ENCODE measurements at regions not wholly inside any gene's neighbourhood (a gene's known extent, or its start where the extent isn't known, plus 50 kb on each side); places are given as distances from the start of the nearest gene placed in this dataset.
"Not testable (repeated sequence)": the region's sequence is repeated elsewhere in the genome, so short reads cannot be mapped to it uniquely, and the experiment has no call there.

DNA sequence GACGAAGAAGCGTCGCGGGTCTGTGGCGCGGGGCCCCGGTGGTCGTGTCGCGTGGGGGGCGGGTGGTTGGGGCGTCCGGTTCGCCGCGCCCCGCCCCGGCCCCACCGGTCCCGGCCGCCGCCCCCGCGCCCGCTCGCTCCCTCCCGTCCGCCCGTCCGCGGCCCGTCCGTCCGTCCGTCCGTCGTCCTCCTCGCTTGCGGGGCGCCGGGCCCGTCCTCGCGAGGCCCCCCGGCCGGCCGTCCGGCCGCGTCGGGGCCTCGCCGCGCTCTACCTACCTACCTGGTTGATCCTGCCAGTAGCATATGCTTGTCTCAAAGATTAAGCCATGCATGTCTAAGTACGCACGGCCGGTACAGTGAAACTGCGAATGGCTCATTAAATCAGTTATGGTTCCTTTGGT is 1533.5 kb upstream of the TPTE start:
- FAIRE-seq = not testable (repeated sequence)

DNA sequence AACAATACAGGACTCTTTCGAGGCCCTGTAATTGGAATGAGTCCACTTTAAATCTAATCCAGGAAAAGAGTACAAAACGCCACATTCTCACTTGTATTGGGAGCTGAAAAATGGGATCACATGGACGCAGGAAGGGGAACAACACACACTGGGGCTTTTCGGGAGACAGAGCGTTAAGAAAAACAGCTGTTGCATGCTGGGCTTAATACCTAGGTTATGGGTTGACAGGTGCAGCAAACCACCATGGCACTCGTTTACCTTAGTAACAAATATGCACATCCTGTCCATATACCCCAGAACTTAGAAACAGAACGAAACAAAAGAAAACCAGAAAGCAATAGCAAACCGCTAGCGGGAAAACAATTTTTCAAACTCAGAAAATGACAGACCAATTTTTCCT is 1532.7 kb upstream of the TPTE start:
- FAIRE-seq = no peak

DNA sequence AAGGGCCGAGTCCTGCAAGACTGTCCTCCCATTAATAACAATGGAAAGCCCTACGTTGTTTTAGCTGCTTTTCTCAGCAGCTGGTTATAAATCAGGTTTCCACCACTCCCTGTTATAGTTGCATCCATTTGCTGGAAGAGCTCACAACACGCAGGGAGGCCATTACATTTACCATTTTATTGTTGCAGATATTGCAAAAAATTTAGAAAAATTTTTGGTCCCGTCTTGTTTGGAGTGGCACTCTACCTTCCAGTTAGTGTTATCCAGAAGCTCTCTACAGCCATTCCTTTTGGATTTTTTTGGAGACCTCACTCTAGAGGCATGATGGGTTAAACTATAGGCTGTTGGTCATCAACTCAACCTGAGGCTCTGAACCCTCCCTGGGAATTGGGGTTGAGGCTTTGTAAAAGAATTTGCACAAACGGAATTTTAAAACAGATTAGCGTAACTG is 1532.1 kb upstream of the TPTE start:
- FAIRE-seq = no peak

DNA sequence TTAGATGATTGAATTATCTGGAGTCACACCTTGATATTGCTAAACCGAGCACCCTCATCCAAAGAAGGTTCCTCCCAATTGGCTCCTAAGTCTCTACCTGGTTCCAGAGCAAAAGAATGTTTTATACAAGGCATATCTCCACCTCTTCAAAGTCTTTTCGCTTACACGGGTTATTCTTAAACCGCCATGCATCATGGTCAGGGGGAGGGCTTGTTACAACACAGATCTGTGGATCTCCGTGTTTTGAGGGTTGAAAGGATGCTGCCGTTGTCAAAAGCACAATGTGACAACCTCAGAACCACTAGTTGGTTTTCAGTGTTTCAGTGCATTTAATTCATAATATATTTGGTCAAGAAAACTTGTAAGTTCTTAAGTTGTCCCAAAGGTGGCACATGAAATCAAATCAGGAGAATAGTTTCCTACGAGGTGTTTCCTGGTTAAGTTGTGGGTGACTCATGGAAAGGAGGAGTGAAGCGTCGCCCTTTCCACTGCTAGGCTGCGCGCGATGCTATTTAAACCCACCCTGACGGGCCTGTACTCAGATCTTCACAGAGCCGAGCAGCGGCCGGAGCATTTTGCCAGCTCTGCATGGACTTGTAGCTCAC is 1531.6 kb upstream of the TPTE start:
- no peak for FAIRE-seq

DNA sequence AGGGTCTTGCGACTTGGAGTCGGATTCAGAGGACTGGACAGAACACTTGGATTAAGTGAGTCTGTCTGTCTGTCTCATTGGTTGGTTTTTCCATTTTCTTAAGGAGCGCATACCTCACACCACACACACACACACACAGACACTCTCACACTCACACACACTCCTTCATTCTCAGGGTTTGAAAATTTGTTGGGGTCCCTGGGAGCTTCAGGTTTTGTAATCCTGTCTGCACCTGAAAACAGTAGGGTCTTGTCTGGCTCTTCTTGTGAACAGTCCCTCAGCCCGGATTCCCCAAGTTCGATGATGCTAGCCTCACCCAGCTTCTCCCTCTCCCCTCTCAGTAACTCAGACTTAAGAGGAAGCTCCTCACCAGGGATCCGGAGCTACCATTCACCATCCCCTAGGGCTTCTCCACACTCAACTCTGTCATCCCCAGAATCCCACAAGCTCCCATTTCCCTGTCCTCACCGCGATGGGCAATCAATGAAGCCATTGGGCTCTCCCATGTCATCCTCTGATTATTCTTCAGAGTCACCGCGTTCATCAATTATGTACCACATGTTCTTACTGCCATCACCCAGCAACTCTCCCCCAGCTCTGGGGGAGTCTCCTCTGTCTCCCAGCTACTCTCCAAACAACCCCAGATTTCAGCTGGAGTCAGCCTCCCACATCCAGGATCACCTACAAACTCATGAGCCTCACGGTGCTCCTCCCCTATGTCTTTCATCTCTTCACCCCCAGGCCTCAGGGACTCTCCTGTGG is 1530.9 kb upstream of the TPTE start:
- no peak for FAIRE-seq

DNA sequence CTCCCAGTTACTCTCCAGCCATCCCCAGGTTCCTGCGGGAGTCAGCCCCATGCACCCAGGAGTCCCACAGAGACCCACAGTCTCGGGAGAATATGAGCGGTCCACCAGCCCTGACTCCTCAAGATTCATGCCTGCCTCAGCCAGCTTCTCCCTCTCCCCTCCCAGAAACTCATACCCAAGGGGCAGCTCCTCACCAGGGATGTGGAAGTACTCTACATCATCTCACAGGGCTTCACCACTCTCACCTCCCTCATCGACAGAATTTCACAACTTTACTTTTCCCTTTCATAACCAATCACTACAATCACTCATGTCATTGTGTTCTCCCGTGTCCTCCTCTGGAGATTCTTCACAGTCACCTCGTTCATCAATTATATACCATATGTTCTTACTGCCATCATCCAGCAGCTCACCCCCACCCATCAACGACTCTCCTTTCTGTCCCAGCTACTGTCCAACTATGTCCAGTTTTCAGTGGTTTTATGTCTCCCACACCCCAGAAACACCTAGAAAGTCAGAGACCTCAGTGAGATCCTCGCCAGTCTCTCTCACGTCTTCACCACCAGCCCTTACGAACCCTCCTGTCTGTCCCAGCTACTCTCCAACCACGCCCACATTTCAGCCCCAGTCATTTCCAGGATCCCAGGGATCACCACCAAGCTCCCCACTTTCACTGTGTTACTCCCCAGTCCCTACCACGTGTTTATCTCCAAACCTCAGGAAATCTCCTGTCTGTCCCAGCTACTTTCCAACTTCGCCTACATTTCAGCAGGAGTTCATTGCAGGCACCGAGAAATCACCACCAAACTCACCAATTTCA is 1530.1 kb upstream of the TPTE start:
- no peak for FAIRE-seq

DNA sequence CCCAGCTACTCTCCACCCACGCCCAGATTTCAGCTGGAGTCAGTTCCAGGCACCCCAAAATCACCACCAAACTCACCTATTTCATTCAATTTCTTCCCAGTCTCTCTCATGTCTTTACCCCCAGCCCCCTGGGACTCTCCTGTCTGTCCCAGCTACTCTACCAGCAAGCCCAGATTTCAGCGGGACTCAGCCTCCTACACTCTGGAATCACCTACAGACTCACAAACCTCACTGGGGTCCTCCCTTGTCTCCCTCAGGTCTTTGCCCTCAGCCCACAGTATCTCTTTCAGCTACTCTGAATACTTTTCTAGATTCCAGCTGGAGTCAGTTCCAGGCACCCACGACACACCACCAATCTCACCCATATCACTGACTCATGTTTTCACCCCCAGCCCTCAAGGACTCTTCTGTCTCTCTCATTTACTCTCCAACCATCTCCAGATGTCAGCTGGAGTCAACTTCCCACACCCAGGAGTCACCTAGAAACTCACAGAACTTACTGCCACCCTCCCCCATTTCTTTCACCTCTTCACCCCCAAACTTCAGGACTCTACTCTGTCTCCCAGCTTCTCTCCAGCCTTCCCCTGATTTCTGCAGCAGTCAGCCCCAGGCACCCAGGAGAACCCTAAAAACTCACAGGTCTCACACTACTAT is 1529.3 kb upstream of the TPTE start:
- FAIRE-seq = no peak

DNA sequence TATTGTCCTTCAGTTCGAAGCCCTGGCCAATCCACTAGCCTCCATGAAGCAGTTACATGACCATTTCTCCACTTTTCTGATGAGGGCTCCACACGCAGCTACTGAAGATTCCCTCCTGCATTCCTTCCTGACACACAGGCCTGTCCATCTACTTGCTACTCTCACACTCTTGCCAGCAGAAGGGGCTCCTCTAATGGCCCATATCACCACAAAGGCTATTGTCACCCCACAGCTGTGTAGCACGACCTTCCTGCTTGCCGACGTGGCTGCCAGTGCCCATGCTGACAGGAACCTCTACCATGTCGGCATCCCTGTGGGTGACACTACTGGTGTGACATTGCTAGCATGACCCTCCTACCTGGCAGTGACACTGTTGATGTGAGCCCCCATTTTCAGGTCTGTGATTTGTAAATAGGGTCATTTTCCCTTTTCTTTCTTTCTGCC is 1528.6 kb upstream of the TPTE start:
- no peak for FAIRE-seq

DNA sequence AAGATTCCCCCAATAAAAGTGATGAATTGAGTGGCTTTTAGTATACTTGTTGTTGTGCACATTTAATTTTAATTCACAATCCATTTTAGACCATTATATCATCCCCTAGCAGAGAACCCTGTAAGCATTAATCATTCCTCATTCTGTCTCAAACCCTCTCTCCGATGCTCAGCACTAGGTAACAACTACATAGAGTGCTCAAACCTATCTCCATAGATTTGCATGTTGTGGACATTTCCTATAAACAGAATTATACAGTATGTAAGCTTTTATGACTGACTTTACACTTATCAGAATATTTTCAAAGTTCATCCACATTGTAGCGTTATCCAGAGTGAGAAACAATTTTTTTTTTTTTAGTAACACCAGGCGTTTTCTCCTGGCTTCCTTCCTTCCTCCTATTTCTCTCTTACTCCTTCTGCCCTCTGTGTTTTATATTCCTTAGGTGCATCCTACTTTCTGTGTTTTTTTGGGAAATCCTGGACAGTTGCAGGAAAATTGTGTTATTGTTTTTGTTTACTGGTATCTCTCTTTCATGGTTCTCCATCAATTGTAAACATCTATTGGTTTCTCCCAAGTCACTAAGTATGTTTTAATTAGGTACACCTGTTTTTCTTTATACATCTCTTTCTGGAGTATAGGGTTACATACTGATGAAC is 1528.0 kb upstream of the TPTE start:
- peak; percentile 53 for FAIRE-seq

DNA sequence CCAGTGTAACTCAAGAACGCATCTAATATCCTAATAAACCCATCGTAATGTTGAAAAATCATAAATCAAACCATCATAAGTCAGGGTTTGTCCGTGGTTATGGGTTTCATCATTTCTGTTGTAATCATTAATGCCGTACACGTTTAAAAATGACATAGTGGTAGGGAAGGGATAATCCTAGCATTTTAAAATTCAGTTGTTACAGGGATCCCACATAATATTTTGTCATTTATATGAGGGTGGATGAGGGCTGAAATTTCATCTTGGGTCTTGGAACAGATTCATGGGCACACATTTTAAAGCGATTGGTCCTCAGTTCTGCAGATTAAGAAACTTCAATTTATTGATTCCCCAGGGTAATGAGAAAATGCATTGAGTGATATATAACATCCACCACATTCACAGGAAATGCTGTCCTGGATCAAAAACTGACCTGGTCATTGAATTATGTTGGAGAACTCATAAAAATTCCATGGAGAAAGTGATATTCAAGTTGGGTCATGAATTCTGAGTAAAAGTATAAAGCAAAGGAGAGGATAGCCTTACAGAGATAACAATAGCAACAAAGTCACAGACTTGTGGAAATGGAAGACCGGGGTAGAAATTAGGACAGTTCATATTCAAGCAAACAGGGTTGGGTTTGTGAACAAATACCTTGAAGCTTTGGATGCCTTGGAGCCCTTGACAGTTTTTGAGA is 1527.3 kb upstream of the TPTE start:
- no peak for FAIRE-seq

DNA sequence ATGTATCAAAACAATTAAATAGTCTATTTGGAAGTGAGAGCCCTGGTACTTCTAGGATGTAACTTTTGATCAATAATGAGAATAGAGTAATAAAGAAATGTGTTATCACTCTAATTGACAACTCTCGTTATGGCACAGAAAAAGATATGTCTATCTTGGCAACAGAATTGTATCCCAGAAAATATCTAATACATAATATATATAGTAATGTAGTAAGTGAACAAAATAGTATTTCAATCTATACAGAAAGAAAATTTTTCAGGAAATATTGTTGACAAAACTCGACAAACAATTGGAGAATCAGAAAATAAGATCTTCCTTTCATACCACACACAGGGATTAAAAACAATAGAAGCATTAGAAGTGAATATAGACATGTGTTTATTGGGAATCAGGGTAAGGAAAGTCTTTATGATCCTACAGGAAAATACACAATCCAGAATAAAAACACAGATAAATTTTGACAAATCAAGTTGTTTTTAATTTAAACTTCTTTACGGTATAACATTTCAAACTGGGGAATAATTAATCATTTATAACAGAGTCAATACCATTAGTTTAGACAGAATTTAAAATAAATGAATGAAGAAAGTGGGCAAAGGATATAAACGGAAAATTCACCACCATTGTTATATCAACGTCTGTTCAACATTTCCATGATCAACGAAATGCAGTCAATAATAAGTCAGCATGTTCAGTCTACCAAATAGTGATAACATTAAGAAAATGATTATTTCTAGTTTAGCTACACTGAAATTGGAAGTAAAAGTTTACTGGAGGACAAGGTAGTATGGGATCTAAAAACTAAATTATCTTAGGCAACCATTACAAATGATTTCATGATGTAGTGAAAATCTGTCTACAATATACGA is 1526.5 kb upstream of the TPTE start:
- FAIRE-seq = peak; percentile 94

DNA sequence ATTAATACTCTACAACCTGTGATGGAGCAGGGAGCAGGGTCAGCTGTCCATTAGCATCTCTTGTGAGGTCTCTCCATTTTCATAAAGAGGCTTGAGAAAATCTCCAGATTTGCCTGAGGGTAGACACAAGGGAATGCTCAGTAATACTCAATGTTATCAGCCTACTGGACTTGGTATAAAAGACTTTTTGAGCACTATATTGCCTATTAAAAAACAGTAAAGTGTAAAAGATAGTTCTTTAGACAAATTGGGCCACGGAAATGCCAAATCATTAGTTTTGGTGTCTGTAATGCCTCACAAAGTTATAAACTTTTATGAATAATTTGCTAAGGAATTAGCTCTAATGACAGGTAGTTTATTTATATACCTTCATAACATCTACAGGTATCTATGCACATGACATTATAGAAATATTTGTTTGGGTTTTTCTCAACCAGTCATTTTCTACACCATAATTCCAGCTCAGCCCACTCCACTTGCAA is 1524.9 kb upstream of the TPTE start:
- not testable (repeated sequence) for FAIRE-seq

DNA sequence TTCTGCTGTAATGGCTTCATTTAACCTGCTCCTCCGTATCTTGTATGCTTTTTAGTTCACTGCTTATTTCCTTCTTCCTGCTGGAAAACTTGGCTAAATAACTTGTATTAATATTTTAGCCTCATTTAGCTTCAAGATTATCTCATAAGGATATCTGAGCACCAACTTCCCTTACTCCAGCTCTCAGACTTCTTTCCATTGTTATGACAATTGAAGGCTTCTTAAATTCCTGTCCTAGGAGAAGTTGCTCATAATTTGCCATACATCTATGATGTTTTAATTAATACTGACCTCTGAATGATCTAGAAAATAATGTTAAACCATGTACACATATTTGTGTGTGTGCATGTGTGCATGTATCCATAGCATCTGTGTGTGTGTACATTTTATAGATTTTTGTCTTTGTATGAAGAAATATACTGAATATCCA is 1524.4 kb upstream of the TPTE start:
- FAIRE-seq = no peak

DNA sequence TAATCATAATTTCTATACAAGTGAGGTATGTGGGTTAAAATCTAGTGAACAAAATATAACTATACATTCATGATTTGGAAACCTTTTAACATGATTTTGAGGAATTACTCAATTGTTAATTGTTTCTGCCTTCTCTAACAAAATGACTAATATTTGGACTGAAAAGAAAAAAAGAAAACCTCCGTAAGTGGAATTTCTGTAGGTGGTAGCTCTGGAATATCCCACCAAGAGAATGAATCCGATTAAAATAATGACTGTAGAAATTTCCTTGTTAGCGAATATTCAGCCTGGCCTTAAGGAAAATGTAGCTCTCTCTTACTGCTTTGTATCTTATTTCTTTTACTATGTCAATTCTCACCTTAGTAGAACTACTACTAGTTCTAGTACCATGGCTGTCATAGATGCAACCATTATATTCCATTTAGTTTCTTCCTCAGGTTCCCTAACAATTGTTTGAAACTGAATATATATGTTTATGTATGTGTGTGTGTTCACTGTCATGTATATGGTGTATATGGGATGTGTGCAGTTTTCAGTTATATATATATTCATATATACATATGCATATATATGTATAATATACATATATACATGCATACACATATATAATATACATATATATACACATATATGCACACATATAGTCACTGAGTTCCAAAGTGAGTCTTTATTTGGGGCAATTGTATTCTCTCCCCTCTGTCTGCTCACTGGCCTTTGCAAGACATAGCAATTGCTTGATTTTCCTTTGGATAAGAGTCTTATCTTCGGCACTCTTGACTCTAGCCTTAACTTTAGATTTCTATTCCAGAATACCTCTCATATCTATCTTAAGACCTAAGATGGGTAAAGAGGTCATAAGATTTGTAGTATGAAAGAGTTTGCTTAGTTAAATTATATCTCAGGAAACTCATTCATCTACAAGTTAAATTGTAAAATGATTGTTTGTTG is 1523.7 kb upstream of the TPTE start:
- peak; percentile 95 for FAIRE-seq

DNA sequence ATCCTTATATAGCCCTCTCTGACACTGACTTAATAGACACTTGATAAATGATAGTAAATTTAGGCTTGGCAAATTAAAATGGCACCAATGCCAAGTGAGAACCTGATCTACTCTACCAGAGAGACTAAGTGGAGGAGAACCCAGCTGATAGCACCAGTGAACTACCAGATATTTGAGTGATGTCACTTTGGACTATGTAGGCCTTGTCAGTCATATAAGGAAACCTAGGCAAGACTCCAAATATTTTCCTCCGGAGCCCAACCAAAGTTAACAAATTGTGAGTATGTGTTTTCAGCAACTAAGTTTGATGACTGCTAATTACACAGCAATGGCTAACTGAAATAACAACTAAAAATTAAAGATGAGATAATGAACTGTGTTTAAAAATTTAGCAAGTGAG is 1522.9 kb upstream of the TPTE start:
- not testable (repeated sequence) for FAIRE-seq

DNA sequence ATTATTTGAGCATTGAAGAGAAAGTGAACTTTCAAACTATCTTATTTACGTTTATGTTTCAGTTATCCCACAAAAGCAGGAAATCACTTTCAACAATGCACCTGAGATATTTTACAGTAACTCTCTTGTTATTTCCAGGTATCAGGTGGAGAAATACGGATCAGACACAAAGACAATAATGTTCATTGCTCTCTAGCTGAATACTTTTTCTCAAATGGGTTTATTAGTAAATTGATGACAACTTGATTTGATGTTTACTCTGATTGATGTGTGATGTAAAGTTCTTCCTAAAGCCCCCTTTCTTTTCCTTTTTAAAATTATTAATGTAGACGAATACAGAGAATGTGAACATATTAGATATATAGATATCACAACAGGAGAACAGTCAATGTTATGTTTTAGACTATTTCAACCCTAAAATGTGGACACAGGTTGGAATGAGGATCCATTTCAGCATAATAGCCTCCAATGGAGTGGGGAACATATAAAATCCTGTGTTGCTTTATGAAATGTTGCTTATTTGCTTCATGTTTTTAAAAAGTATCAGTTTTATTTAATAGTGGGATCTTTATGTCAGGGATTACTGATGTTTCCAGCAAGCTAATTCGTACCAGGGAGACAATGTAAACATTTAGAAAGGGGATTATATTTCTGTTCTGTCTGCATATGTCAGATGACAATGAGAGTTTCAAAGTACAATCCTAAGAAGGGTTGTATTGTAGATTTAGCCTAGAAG is 1522.3 kb upstream of the TPTE start:
- peak; percentile 93 for FAIRE-seq

DNA sequence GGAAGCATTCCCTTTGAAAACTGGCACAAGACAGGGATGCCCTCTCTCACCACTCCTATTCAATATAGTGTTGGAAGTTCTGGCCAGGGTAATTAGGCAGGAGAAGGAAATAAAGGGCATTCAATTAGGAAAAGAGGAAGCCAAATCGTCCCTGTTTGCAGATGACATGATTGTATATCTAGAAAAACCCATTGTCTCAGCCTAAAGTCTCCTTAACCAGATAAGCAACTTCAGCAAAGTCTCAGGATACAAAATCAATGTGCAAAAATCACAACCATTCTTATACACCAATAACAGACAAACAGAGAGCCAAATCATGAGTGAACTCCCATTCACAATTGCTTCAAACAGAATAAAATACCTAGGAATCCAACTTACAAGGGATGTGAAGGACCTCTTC is 1521.3 kb upstream of the TPTE start:
- FAIRE-seq = not testable (repeated sequence)

DNA sequence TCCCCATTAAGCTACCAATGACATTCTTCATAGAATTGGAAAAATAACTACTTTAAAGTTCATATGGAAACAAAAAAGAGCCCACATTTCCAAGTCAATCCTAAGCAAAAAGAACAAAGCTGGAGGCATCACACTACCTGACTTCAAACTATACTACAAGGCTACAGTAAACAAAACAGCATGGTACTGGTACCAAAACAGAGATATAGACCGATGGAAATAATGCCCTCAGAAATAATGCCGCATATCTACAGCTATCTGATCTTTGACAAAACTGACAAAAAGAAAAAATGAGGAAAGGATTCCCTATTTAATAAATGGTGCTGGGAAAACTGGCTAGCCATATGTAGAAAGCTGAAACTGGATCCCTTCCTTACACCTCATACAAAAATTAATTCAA is 1520.7 kb upstream of the TPTE start:
- FAIRE-seq = not testable (repeated sequence)

Measured in colon (tissue), 2 donors.